Esophagus (tissue), 2 donors: ENCODE measurements at regions not wholly inside any gene's neighbourhood (a gene's known extent, or its start where the extent isn't known, plus 50 kb on each side); places are given as distances from the start of the nearest gene placed in this dataset.

Source experiments
- H3K27ac ChIP-seq, 2 donors: one replicate each; pipeline ENCODE4 v1.5.1; 2013; ENCODE audit warnings: low read depth in 2 of 2, mild to moderate bottlenecking in 2 of 2, inconsistent platforms in 1 of 2, low read length in 1 of 2, moderate library complexity in 1 of 2
- H3K27me3 ChIP-seq, 2 donors: one replicate each; pipeline ENCODE4 v1.6.1; 2013; ENCODE audit warnings: low read length in 2 of 2, control low read depth in 1 of 2, mild to moderate bottlenecking in 1 of 2; ENCODE audit not compliant: insufficient read depth in 2 of 2, control insufficient read depth in 1 of 2
- H3K36me3 ChIP-seq, 2 donors: one replicate each; pipeline ENCODE4 v1.6.1; 2013; ENCODE audit warnings: low read length in 1 of 2; ENCODE audit not compliant: control insufficient read depth in 2 of 2, insufficient read depth in 2 of 2
- H3K4me1 ChIP-seq, 2 donors: one replicate each; pipeline ENCODE4 v1.6.1; 2013; ENCODE audit warnings: low read length in 1 of 2; ENCODE audit not compliant: control insufficient read depth in 2 of 2, insufficient read depth in 2 of 2
- H3K4me3 ChIP-seq, 2 donors: one replicate each; pipeline ENCODE4 v1.5.1; 2013; ENCODE audit warnings: low read length in 2 of 2, mild to moderate bottlenecking in 2 of 2, low read depth in 1 of 2, moderate library complexity in 1 of 2
- H3K9me3 ChIP-seq, 2 donors: one replicate each; pipeline ENCODE4 v1.6.1; 2013; ENCODE audit warnings: mild to moderate bottlenecking in 2 of 2, low read depth in 1 of 2, low read length in 1 of 2, moderate library complexity in 1 of 2; ENCODE audit not compliant: control insufficient read depth in 2 of 2, insufficient read depth in 1 of 2
- WGBS, 2 donors: extraction: QIAGEN DNeasy Blood & Tissue Kit; methylation state at CpG; one replicate each; pipeline ENCODE4 v1.1.7; 2013; 5-methylcytosine and 5-hydroxymethylcytosine counted together
- donor health status: healthy with polysubstance abuse.
- donor health status: Bipolar disorder and iron deficiency.

- Histone ChIP-seq H3K36me3 (no peaks in the 10 kb centered on the region), H3K27ac (no peak overlapping the region), H3K4me1 (no peaks in the 10 kb centered on the region), H3K27me3 (no peaks in the 10 kb centered on the region), H3K4me3 (no peak overlapping the region), H3K9me3 (no peaks in the 10 kb centered on the region)
- WGBS, 2 donors = 70 to 81% methylated on average over 8 of the region's 8 CpGs
Measured at GRCh38 chr3:31014317-31015040, 120.0 kb upstream of the GADL1 start.

- WGBS, 2 donors = 90 to 95% methylated on average over 2 of the region's 2 CpGs
- Histone ChIP-seq H3K9me3 (no peaks in the 10 kb centered on the region), H3K36me3 (no peaks in the 10 kb centered on the region), H3K4me1 (no peaks in the 10 kb centered on the region), H3K4me3 (no peak overlapping the region), H3K27ac (no peak overlapping the region), H3K27me3 (no peaks in the 10 kb centered on the region)
Measured at GRCh38 chr3:31016196-31016595, 121.7 kb upstream of the GADL1 start.

GRCh38 chr3:31022716-31023115, 128.3 kb upstream of the GADL1 start:
- no peak overlapping the region for H3K27ac ChIP-seq
- H3K9me3 ChIP-seq = peaks cover 0 to 2% of the 10 kb centered on the region in 2 donors
- no peak overlapping the region for H3K4me3 ChIP-seq
- H3K27me3 ChIP-seq = no peaks in the 10 kb centered on the region
- no peaks in the 10 kb centered on the region for H3K4me1 ChIP-seq
- H3K36me3 ChIP-seq = no peaks in the 10 kb centered on the region

- Histone ChIP-seq H3K27ac (no peak overlapping the region), H3K9me3 (peaks cover 0 to 4% of the 10 kb centered on the region in 2 donors), H3K27me3 (no peaks in the 10 kb centered on the region), H3K4me1 (no peaks in the 10 kb centered on the region), H3K4me3 (no peak overlapping the region), H3K36me3 (no peaks in the 10 kb centered on the region)
- WGBS, 2 donors = 91 to 95% methylated on average over 2 of the region's 2 CpGs
Measured at GRCh38 chr3:31025541-31025940, 131.1 kb upstream of the GADL1 start.

- no peak overlapping the region for H3K4me3 ChIP-seq
- no peaks in the 10 kb centered on the region for H3K27me3 ChIP-seq
- 69 to 74% methylated on average over 1 of the region's 1 CpG for WGBS, 2 donors
- no peaks in the 10 kb centered on the region for H3K4me1 ChIP-seq
- H3K27ac ChIP-seq = no peak overlapping the region
- H3K9me3 ChIP-seq = peaks cover 0 to 4% of the 10 kb centered on the region in 2 donors
- no peaks in the 10 kb centered on the region for H3K36me3 ChIP-seq
Measured at GRCh38 chr3:31027191-31027761, 132.8 kb upstream of the GADL1 start.

GRCh38 chr3:31027914-31028313, 133.5 kb upstream of the GADL1 start:
- Histone ChIP-seq H3K27ac (no peak overlapping the region), H3K4me3 (no peak overlapping the region), H3K9me3 (peaks cover 0 to 4% of the 10 kb centered on the region in 2 donors), H3K4me1 (no peaks in the 10 kb centered on the region), H3K36me3 (no peaks in the 10 kb centered on the region), H3K27me3 (no peaks in the 10 kb centered on the region)
- WGBS, 2 donors = 94% methylated on average over 2 of the region's 2 CpGs

GRCh38 chr3:31028766-31029165, 134.3 kb upstream of the GADL1 start:
- Histone ChIP-seq H3K4me3 (no peak overlapping the region), H3K4me1 (no peaks in the 10 kb centered on the region), H3K27ac (no peak overlapping the region), H3K9me3 (peaks cover 0 to 4% of the 10 kb centered on the region in 2 donors), H3K36me3 (no peaks in the 10 kb centered on the region), H3K27me3 (no peaks in the 10 kb centered on the region)
- WGBS, 2 donors = 69 to 72% methylated on average over 1 of the region's 1 CpG

- no peaks in the 10 kb centered on the region for H3K4me1 ChIP-seq
- H3K9me3 ChIP-seq = peaks cover 0 to 4% of the 10 kb centered on the region in 2 donors
- no peaks in the 10 kb centered on the region for H3K36me3 ChIP-seq
- no peaks in the 10 kb centered on the region for H3K27me3 ChIP-seq
- H3K4me3 ChIP-seq = no peak overlapping the region
- 75 to 76% methylated on average over 3 of the region's 3 CpGs for WGBS, 2 donors
- H3K27ac ChIP-seq = no peak overlapping the region
Measured at GRCh38 chr3:31029706-31030105, 135.2 kb upstream of the GADL1 start.

- H3K27me3 ChIP-seq = no peaks in the 10 kb centered on the region
- WGBS, 2 donors = 75 to 81% methylated on average over 1 of the region's 1 CpG
- no peaks in the 10 kb centered on the region for H3K9me3 ChIP-seq
- H3K4me1 ChIP-seq = no peaks in the 10 kb centered on the region
- H3K4me3 ChIP-seq = no peak overlapping the region
- no peaks in the 10 kb centered on the region for H3K36me3 ChIP-seq
- H3K27ac ChIP-seq = no peak overlapping the region
Measured at GRCh38 chr3:31035681-31036080, 141.2 kb upstream of the GADL1 start.
